Hepatocyte (in vitro differentiated cells): ENCODE measurements at regions not wholly inside any gene's neighbourhood (a gene's known extent, or its start where the extent isn't known, plus 50 kb on each side); places are given as distances from the start of the nearest gene placed in this dataset.

Experiments
- EZH2 ChIP-seq: fragments of 200-600 bp; sonication (generic); IDR thresholded peaks from 2 replicates; pipeline ENCODE4 v1.6.1; 2016; ENCODE audit warnings: antibody characterized with exemption, mild to moderate bottlenecking, borderline replicate concordance
- EZH2phosphoT487 ChIP-seq: fragments of 200-600 bp; sonication (generic); IDR thresholded peaks from one replicate; pipeline ENCODE4 v1.6.1; 2018; ENCODE audit warnings: antibody characterized with exemption, mild to moderate bottlenecking, low read depth, moderate library complexity; ENCODE audit not compliant: unreplicated experiment, severe bottlenecking
- TF ChIP-seq, protein P1 (sequence below): fragments of 200-600 bp; sonication (generic); IDR thresholded peaks from 2 replicates; pipeline ENCODE4 v1.5.1; 2016; ENCODE audit warnings: antibody characterized with exemption, mild to moderate bottlenecking; ENCODE audit not compliant: poor library complexity

- TF ChIP-seq, protein P1, sequence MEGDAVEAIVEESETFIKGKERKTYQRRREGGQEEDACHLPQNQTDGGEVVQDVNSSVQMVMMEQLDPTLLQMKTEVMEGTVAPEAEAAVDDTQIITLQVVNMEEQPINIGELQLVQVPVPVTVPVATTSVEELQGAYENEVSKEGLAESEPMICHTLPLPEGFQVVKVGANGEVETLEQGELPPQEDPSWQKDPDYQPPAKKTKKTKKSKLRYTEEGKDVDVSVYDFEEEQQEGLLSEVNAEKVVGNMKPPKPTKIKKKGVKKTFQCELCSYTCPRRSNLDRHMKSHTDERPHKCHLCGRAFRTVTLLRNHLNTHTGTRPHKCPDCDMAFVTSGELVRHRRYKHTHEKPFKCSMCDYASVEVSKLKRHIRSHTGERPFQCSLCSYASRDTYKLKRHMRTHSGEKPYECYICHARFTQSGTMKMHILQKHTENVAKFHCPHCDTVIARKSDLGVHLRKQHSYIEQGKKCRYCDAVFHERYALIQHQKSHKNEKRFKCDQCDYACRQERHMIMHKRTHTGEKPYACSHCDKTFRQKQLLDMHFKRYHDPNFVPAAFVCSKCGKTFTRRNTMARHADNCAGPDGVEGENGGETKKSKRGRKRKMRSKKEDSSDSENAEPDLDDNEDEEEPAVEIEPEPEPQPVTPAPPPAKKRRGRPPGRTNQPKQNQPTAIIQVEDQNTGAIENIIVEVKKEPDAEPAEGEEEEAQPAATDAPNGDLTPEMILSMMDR = no peak
- TF ChIP-seq EZH2 = no peak
- no peak for TF ChIP-seq EZH2phosphoT487
These were observed 858.7 kb upstream of the ACVR2A start for GRCh38 chr2:146986161-146986560.
